ENCODE measurements at regions not wholly inside any gene's neighbourhood (a gene's known extent, or its start where the extent isn't known, plus 50 kb on each side); places are given as distances from the start of the nearest gene placed in this dataset.
A peak's percentile ranks its signal among the peaks of the same experiment; 100 is the strongest.

DNA sequence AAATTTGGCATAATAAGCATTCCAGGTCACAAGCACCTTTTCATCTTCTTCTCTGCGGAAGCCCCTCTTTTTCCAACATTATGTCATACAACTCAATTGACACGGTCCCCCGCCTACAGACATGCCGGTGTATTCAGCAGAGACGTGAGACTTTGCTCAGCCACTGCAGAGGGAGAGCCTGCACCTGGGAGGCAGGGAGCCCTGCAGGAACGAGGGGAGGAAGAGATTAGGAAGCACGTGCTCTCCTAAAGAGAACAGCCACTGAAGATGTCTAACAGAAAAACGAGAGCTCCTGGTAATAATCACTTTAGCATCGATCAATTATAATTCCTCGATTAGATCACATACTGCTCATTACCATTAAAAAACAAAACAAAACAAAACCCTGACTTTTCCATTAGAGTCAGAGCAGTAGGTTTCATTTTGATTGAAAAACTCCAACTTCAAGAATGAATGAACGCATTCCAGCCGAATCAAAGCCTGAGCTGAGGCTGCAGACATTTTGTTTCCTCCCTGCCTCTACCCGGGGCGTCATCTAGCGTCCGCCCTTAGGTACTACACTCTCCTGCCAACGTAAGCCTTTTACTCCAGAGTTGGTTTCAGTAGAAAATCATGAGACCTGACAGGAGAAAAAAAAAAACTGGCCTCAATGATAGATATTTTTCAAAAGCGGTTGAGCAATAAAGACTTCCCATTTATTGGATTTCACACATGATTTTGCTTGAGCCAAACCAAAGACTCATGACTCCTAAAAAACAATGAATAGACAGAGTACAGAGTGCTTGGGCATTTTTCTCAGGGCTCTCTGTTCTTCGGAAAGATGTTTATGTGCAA, 194.5 kb downstream of the KATNAL1 start:
- peak; percentile 83 to 92 for DNase-seq (ENCODE audit: low read depth in 1 of 2, low spot score in 1 of 2)
- no peaks in the 10 kb centered on the region for H3K36me3 ChIP-seq
- TF ChIP-seq, protein P1, sequence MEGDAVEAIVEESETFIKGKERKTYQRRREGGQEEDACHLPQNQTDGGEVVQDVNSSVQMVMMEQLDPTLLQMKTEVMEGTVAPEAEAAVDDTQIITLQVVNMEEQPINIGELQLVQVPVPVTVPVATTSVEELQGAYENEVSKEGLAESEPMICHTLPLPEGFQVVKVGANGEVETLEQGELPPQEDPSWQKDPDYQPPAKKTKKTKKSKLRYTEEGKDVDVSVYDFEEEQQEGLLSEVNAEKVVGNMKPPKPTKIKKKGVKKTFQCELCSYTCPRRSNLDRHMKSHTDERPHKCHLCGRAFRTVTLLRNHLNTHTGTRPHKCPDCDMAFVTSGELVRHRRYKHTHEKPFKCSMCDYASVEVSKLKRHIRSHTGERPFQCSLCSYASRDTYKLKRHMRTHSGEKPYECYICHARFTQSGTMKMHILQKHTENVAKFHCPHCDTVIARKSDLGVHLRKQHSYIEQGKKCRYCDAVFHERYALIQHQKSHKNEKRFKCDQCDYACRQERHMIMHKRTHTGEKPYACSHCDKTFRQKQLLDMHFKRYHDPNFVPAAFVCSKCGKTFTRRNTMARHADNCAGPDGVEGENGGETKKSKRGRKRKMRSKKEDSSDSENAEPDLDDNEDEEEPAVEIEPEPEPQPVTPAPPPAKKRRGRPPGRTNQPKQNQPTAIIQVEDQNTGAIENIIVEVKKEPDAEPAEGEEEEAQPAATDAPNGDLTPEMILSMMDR (IDR thresholded peaks at IDR 0.05; ENCODE audit: low read depth, low read length), result peak; percentile 100
- no peaks in the 10 kb centered on the region for H3K27me3 ChIP-seq
- no peak overlapping the region for H3K27ac ChIP-seq
- H3K4me1 ChIP-seq (ENCODE audit: low read depth), result peaks cover 28% of the 10 kb centered on the region
- no peak overlapping the region for H3K4me3 ChIP-seq
- no peaks in the 10 kb centered on the region for H3K9me3 ChIP-seq (ENCODE audit: low read depth)

DNA sequence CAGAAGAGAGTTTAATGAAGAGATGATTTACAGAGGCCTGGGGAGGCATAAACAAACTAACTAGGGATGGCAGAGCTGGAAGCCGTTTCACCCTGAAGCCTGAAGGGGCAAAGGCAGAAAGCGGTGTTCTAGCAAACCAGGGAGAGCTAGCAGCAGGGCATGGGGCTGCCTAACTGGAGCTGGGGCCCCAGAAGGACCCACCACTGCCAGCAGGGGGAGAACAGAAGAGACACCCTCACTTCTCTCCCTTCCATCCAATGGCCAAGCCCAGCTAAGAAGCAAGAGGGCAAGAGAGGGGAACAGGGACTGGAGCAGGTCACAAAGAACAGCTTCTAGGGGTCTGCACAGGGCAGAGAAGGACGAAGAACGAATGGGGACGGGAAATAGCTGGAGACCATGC, 195.5 kb downstream of the KATNAL1 start:
- Histone ChIP-seq H3K9me3 (ENCODE audit: low read depth) (no peaks in the 10 kb centered on the region), H3K4me1 (ENCODE audit: low read depth) (peaks cover 28% of the 10 kb centered on the region), H3K27me3 (no peaks in the 10 kb centered on the region), H3K4me3 (no peak overlapping the region), H3K27ac (no peak overlapping the region), H3K36me3 (no peaks in the 10 kb centered on the region)
- DNase-seq (ENCODE audit: low read depth in 1 of 2, low spot score in 1 of 2), result no peak
- TF ChIP-seq, protein P1 (IDR thresholded peaks at IDR 0.05; ENCODE audit: low read depth, low read length), result peak; percentile 10

DNA sequence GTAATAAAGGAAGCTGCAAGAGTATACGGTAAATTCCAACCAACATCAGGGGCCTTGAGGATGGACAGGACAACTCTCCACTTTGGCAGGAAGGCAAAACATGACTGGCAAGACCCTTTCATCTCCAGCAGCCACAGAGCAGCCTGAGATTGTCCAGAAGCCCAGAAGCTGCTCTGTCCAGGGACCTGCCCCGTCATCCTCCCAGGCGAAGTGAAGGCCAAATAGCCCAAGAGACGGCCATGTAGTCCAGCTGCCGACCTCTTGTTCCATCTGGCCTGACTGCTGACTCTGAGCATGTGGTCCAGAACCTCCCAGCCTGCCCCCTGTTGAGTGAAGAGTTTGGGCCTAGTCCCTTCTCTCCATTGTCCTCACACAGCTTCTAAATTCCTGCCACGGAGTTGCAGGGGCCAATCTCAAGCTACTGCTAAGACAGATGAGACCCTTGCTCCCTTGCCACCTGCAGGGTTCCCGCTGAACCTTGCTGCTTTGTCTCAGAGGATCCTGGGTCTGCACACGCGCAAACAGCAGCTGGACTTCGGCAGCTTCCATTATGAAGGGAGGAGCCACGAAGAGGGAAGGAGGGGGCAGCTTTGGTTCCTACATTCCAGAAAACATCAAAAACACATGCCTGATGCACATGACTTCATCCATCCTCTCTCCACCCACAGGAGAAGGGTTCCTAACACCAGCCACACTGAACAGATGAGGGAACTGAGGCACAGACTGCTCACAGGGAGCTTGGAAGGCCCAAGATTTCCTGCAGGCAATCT, 196.9 kb downstream of the KATNAL1 start:
- Histone ChIP-seq H3K9me3 (ENCODE audit: low read depth) (no peaks in the 10 kb centered on the region), H3K36me3 (no peaks in the 10 kb centered on the region), H3K4me1 (ENCODE audit: low read depth) (peaks cover 28% of the 10 kb centered on the region), H3K4me3 (no peak overlapping the region), H3K27ac (no peak overlapping the region), H3K27me3 (no peaks in the 10 kb centered on the region)
- TF ChIP-seq, protein P1 (IDR thresholded peaks at IDR 0.05; ENCODE audit: low read depth, low read length), result no peak
- DNase-seq (ENCODE audit: low read depth in 1 of 2, low spot score in 1 of 2), result peak in 1 of 2 donors; percentile 52

DNA sequence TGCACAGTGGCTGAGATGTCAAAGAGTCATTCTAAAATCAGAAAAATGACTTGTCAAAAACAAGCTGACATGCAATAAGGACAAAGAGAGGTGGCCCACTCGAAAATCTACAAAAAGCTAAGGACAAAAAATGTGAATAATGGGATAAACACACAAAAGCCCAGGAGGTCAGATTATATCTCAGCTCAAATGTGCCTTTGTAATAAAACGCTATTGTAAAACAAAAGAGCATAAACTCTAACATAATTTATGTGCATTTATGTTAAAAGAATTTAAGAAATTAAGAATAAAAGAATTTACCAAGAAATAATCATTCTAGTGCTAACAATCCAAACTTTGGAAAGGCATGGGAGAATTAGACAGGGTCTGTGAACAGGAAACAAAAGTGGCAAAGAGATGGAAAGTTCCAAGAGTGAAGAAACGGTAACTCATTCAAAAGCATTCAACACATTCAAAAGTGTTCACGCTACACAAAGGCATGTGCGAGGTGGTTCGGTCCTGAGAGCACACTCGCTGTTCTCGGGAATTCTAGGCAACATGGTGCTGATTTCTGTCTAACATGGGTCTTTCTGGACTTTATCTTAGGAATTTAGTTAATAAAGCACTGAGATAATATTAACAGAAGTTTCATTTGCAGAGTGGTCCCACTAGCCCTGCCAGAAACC, 197.7 kb downstream of the KATNAL1 start:
- TF ChIP-seq, protein P1 (IDR thresholded peaks at IDR 0.05; ENCODE audit: low read depth, low read length), result no peak
- H3K9me3 ChIP-seq (ENCODE audit: low read depth), result no peaks in the 10 kb centered on the region
- peak overlapping the region; percentile 40 for H3K27ac ChIP-seq
- H3K36me3 ChIP-seq, result no peaks in the 10 kb centered on the region
- H3K4me1 ChIP-seq (ENCODE audit: low read depth), result peaks cover 28% of the 10 kb centered on the region
- H3K4me3 ChIP-seq, result no peak overlapping the region
- no peaks in the 10 kb centered on the region for H3K27me3 ChIP-seq
- no peak for DNase-seq (ENCODE audit: low read depth in 1 of 2, low spot score in 1 of 2)

DNA sequence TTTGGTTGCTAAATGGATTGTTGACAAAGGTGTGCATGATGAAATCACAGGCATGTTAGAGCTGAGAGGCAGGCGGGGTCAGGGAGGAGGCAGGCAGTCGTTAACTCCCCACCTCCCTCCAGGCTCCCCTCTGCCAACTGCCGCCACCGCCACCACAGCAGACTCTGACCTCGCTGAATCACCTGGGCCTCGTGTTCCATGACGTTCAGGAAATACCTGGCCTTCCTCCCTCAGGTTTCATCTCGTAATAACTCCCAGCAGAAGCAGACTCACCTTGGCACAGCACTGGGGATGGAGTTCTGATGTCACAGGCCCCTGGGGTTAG, 198.5 kb downstream of the KATNAL1 start:
- no peaks in the 10 kb centered on the region for H3K27me3 ChIP-seq
- no peak overlapping the region for H3K4me3 ChIP-seq
- H3K9me3 ChIP-seq (ENCODE audit: low read depth), result no peaks in the 10 kb centered on the region
- H3K4me1 ChIP-seq (ENCODE audit: low read depth), result peaks cover 22% of the 10 kb centered on the region
- TF ChIP-seq, protein P1 (IDR thresholded peaks at IDR 0.05; ENCODE audit: low read depth, low read length), result no peak
- DNase-seq (ENCODE audit: low read depth in 1 of 2, low spot score in 1 of 2), result no peak
- H3K36me3 ChIP-seq, result no peaks in the 10 kb centered on the region
- H3K27ac ChIP-seq, result no peak overlapping the region

Measured in cardiac muscle cell (in vitro differentiated cells and primary cell).